MCF 10A (cell line): ENCODE measurements at regions not wholly inside any gene's neighbourhood (a gene's known extent, or its start where the extent isn't known, plus 50 kb on each side); places are given as distances from the start of the nearest gene placed in this dataset.

Experiments used
- BruUV-seq: library from RNA; stranded (reverse); fragments of 400-500 nt; replicated peaks from 2 replicates; lab custom pipeline; 2021; lab: Mats Ljungman, UMichigan
- CTCF ChIA-PET: fragments of 300-600 bp; sonication (Branson Sonifier 250); formaldehyde crosslinking; extraction: SDS; loops from one replicate; lab custom pipeline; 2021; ENCODE audit warnings: antibody characterized with exemption, inconsistent platforms; lab: Yijun Ruan, JAX
- POLR2A ChIA-PET: fragments of 300-600, 350-650 bp; sonication (Branson Sonifier 250); formaldehyde crosslinking; extraction: SDS; loops from one replicate; lab custom pipeline; 2020; ENCODE audit warnings: antibody characterized with exemption, inconsistent platforms; lab: Yijun Ruan, JAX
- DNase-seq: peaks from one replicate; pipeline ENCODE4 v3.0.0-alpha.2; 2018; ENCODE audit not compliant: unreplicated experiment
- H3K27ac Mint-ChIP-seq: one replicate; pipeline ENCODE4 v1.8.0; 2022; ENCODE audit warnings: mild to moderate bottlenecking, low read depth, mixed read lengths; ENCODE audit not compliant: unreplicated experiment
- H3K27me3 Mint-ChIP-seq: one replicate; pipeline ENCODE4 v1.8.0; 2022; ENCODE audit warnings: mixed read lengths; ENCODE audit not compliant: insufficient read depth, unreplicated experiment
- H3K36me3 Mint-ChIP-seq: one replicate; pipeline ENCODE4 v1.8.0; 2022; ENCODE audit warnings: mild to moderate bottlenecking, moderate library complexity, mixed read lengths; ENCODE audit not compliant: insufficient read depth, unreplicated experiment
- H3K4me1 Mint-ChIP-seq: one replicate; pipeline ENCODE4 v1.8.0; 2022; ENCODE audit warnings: mixed read lengths; ENCODE audit not compliant: insufficient read depth, unreplicated experiment
- H3K4me3 Mint-ChIP-seq: one replicate; pipeline ENCODE4 v1.8.0; 2022; ENCODE audit warnings: mild to moderate bottlenecking, moderate library complexity, mixed read lengths; ENCODE audit not compliant: unreplicated experiment
- H3K9me3 Mint-ChIP-seq: one replicate; pipeline ENCODE4 v1.8.0; 2022; ENCODE audit warnings: mixed read lengths; ENCODE audit not compliant: unreplicated experiment
- CTCF ChIP-seq: fragments of 200-600 bp; IDR thresholded peaks from one replicate; pipeline ENCODE4 v1.8.0; 2022; ENCODE audit warnings: antibody characterized with exemption, mild to moderate bottlenecking; ENCODE audit not compliant: unreplicated experiment
- intact Hi-C: fragments of 100-400 bp; cut with micrococcal nuclease; formaldehyde crosslinking; loops from 2 replicates; pipeline ENCODE4 v1.14.1; 2022

GRCh38 chr18:22048221-22048620 lies 121.2 kb upstream of the GATA6 start:
- Mint-ChIP-seq H3K9me3 (no peaks in the 10 kb centered on the region), H3K4me3 (no peak overlapping the region), H3K27me3 (no peaks in the 10 kb centered on the region), H3K4me1 (no peaks in the 10 kb centered on the region), H3K27ac (no peak overlapping the region), H3K36me3 (no peaks in the 10 kb centered on the region)
- BruUV-seq = no TSS peak
- ChIA-PET CTCF (no interaction called here), POLR2A (interaction anchor here (1.6 kb wide), 1 partner anchor 10 kb away, joined by 3 read pairs; no protein-coding TSS in a partner anchor)
- no peak for TF ChIP-seq CTCF
- intact Hi-C loops = no loop called here
- no peak for DNase-seq

- no peak overlapping the region for H3K27ac Mint-ChIP-seq
- CTCF ChIA-PET = no interaction called here
- POLR2A ChIA-PET = interaction anchor here (1.6 kb wide), 1 partner anchor 9 kb away, joined by 3 read pairs; no protein-coding TSS in a partner anchor
- no peaks in the 10 kb centered on the region for H3K4me1 Mint-ChIP-seq
- DNase-seq = no peak
- no peak overlapping the region for H3K4me3 Mint-ChIP-seq
- BruUV-seq = no TSS peak
- no peaks in the 10 kb centered on the region for H3K36me3 Mint-ChIP-seq
- intact Hi-C loops = no loop called here
- no peak for TF ChIP-seq CTCF
- peaks cover 2% of the 10 kb centered on the region for H3K9me3 Mint-ChIP-seq
- H3K27me3 Mint-ChIP-seq = no peaks in the 10 kb centered on the region
Observed at GRCh38 chr18:22048932-22049615, 120.3 kb upstream of the GATA6 start.

- POLR2A ChIA-PET = no interaction called here
- Mint-ChIP-seq H3K9me3 (peaks cover 6% of the 10 kb centered on the region), H3K36me3 (no peaks in the 10 kb centered on the region), H3K27ac (no peak overlapping the region), H3K27me3 (no peaks in the 10 kb centered on the region), H3K4me1 (no peaks in the 10 kb centered on the region), H3K4me3 (no peak overlapping the region)
- CTCF ChIA-PET = no interaction called here
- no peak for TF ChIP-seq CTCF
- BruUV-seq = no TSS peak
- intact Hi-C loops = no loop called here
- no peak for DNase-seq
Observed at GRCh38 chr18:22052405-22053105, 116.8 kb upstream of the GATA6 start.

GRCh38 chr18:22055466-22056238 lies 113.7 kb upstream of the GATA6 start:
- no peaks in the 10 kb centered on the region for H3K36me3 Mint-ChIP-seq
- POLR2A ChIA-PET = no interaction called here
- no peaks in the 10 kb centered on the region for H3K4me1 Mint-ChIP-seq
- H3K27ac Mint-ChIP-seq = no peak overlapping the region
- H3K9me3 Mint-ChIP-seq = peaks cover 6% of the 10 kb centered on the region
- TF ChIP-seq CTCF = no peak
- DNase-seq = no peak
- no TSS peak for BruUV-seq
- H3K27me3 Mint-ChIP-seq = no peaks in the 10 kb centered on the region
- intact Hi-C loops = no loop called here
- no peak overlapping the region for H3K4me3 Mint-ChIP-seq
- CTCF ChIA-PET = interaction anchor here (1.0 kb wide), 1 partner anchor 57 kb away, joined by 4 read pairs; no protein-coding TSS in a partner anchor
